ENCODE measurements at regions not wholly inside any gene's neighbourhood (a gene's known extent, or its start where the extent isn't known, plus 50 kb on each side); places are given as distances from the start of the nearest gene placed in this dataset.
"Not testable (repeated sequence)": the region's sequence is repeated elsewhere in the genome, so short reads cannot be mapped to it uniquely, and the experiment has no call there.

DNA sequence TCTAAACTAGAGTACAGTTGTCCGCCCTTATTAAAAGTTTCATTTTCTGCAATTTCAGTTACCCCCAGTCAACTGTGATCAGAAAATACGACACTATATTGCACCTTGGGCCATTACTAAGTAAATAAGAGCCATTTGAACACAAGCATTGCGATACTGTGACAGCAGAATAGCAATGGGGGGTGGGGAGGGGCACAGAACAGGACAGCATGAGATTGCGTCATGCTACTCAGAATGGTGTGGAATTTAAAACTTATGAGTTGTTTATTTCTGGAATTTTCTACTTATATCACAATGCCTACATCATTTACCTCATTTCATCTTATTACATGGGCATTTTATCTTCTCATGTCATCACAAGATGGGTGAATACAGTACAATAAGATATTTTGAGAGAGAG lies 166.3 kb downstream of the MANEA start:
- CTCF ChIA-PET, result no interaction called here
- H3K36me3 Mint-ChIP-seq (ENCODE audit: low read depth), result no peaks in the 10 kb centered on the region

DNA sequence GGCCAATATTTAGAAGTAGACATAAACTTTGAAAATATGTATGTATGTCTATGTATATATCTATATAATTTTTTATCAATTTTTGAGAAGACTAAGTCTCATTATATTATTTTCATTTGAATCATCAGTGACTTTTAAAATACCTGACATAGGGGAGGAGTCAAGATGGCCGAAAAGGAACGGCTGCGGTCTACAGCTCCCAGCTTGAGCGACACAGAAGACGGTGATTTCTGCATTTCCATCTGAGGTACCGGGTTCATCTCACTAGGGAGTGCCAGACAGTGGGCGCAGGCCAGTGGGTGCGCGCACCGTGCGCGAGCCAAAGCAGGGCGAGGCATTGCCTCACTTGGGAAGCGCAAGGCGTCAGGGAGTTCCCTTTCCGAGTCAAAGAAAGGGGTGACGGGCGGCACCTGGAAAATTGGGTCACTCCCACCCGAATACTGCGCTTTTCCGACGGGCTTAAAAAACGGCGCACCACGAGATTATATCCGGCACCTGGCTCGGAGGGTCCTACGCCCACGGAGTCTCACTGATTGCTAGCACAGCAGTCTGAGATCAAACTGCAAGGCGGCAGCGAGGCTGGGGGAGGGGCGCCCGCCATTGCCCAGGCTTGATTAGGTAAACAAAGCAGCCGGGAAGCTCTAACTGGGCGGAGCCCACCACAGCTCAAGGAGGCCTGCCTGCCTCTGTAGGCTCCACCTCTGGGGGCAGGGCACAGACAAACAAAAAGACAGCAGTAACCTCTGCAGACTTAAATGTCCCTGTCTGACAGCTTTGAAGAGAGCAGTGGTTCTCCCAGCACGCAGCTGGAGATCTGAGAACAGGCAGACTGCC lies 181.1 kb downstream of the MANEA start:
- DNase-seq; ATAC-seq (ENCODE audit: poor library complexity); CTCF ChIA-PET; H3K36me3 ChIP-seq (ENCODE audit: insufficient read depth, low read length); H3K36me3 Mint-ChIP-seq (ENCODE audit: low read depth); intact Hi-C loops (cut with DNase I, micrococcal nuclease); POLR2A ChIA-PET; H3K27me3 Mint-ChIP-seq; H3K4me1 ChIP-seq (ENCODE audit: insufficient read depth, low read length); H3K27ac ChIP-seq (ENCODE audit: low read depth in 1 of 2, low read length in 2 of 2); H3K4me3 Mint-ChIP-seq; H3K27ac Mint-ChIP-seq; H3K4me1 Mint-ChIP-seq (ENCODE audit: low read depth); H3K9me3 ChIP-seq (ENCODE audit: control insufficient read depth in 1 of 2, insufficient read depth in 1 of 2, low read length in 2 of 2); H3K4me3 ChIP-seq (ENCODE audit: low read length); H3K27me3 ChIP-seq (ENCODE audit: control insufficient read depth in 1 of 2, insufficient read depth in 2 of 2, low read length in 2 of 2); H3K9me3 Mint-ChIP-seq: not testable (repeated sequence)

More for the DNA sequence above, 166.3 kb downstream of the MANEA start:
- no peak overlapping the region for H3K27ac ChIP-seq (ENCODE audit: low read depth in 1 of 2, low read length in 2 of 2)
- no peaks in the 10 kb centered on the region for H3K36me3 ChIP-seq (ENCODE audit: insufficient read depth, low read length)
- Mint-ChIP-seq H3K4me3 (no peak overlapping the region), H3K4me1 (ENCODE audit: low read depth) (no peaks in the 10 kb centered on the region), H3K9me3 (no peaks in the 10 kb centered on the region), H3K27ac (no peak overlapping the region), H3K27me3 (no peaks in the 10 kb centered on the region)
- POLR2A ChIA-PET, result no interaction called here
- no peaks in the 10 kb centered on the region for H3K4me1 ChIP-seq (ENCODE audit: insufficient read depth, low read length)
- H3K9me3 ChIP-seq (ENCODE audit: control insufficient read depth in 1 of 2, insufficient read depth in 1 of 2, low read length in 2 of 2), result no peaks in the 10 kb centered on the region
- DNase-seq (no peak), ATAC-seq (ENCODE audit: poor library complexity) (no peak)
- no peaks in the 10 kb centered on the region for H3K27me3 ChIP-seq (ENCODE audit: control insufficient read depth in 1 of 2, insufficient read depth in 2 of 2, low read length in 2 of 2)
- intact Hi-C loops (cut with DNase I, micrococcal nuclease), result no loop called here
- no peak overlapping the region for H3K4me3 ChIP-seq (ENCODE audit: low read length)
- TF ChIP-seq, protein P1, sequence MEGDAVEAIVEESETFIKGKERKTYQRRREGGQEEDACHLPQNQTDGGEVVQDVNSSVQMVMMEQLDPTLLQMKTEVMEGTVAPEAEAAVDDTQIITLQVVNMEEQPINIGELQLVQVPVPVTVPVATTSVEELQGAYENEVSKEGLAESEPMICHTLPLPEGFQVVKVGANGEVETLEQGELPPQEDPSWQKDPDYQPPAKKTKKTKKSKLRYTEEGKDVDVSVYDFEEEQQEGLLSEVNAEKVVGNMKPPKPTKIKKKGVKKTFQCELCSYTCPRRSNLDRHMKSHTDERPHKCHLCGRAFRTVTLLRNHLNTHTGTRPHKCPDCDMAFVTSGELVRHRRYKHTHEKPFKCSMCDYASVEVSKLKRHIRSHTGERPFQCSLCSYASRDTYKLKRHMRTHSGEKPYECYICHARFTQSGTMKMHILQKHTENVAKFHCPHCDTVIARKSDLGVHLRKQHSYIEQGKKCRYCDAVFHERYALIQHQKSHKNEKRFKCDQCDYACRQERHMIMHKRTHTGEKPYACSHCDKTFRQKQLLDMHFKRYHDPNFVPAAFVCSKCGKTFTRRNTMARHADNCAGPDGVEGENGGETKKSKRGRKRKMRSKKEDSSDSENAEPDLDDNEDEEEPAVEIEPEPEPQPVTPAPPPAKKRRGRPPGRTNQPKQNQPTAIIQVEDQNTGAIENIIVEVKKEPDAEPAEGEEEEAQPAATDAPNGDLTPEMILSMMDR (IDR thresholded peaks at IDR 0.05), result no peak

DNA sequence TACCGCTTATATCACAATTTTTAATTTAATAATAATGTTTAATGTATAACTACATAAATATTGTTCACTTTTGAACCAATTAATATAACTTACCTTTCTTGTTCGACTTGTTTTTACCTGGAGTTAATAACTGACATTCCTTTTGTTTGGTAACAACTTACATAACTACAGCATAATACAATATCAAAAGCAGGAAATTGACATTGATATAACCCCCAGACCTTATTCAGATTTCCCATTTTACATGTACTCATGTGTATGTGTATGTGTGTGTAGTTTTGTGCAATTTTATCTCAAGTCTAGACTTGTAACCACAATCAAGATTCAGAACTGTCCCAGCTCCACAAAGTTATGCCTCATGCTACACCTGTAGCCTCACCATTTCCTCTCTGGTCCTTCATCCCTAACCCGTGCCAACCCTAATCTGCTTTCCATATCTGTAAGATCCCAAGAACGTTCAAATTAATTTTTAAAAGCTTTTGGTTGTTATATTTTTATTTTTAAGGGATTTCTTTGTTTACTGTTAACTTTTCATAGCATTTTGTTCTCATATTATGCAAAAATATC lies 190.6 kb downstream of the MANEA start:
- ChIA-PET CTCF (no interaction called here), POLR2A (no interaction called here)
- Histone ChIP-seq H3K9me3 (ENCODE audit: control insufficient read depth in 1 of 2, insufficient read depth in 1 of 2, low read length in 2 of 2) (no peaks in the 10 kb centered on the region), H3K27ac (ENCODE audit: low read depth in 1 of 2, low read length in 2 of 2) (no peak overlapping the region), H3K4me1 (ENCODE audit: insufficient read depth, low read length) (no peaks in the 10 kb centered on the region), H3K4me3 (ENCODE audit: low read length) (no peak overlapping the region), H3K36me3 (ENCODE audit: insufficient read depth, low read length) (no peaks in the 10 kb centered on the region), H3K27me3 (ENCODE audit: control insufficient read depth in 1 of 2, insufficient read depth in 2 of 2, low read length in 2 of 2) (no peaks in the 10 kb centered on the region)
- Mint-ChIP-seq H3K9me3 (no peaks in the 10 kb centered on the region), H3K27ac (no peak overlapping the region), H3K27me3 (no peaks in the 10 kb centered on the region), H3K4me3 (no peak overlapping the region), H3K4me1 (ENCODE audit: low read depth) (no peaks in the 10 kb centered on the region), H3K36me3 (ENCODE audit: low read depth) (no peaks in the 10 kb centered on the region)
- TF ChIP-seq, protein P1 (IDR thresholded peaks at IDR 0.05), result no peak
- ATAC-seq (ENCODE audit: poor library complexity), result no peak
- intact Hi-C loops (cut with DNase I, micrococcal nuclease), result no loop called here
- DNase-seq, result no peak
